Upper lobe of left lung (tissue), 6 donors: ENCODE measurements at regions not wholly inside any gene's neighbourhood (a gene's known extent, or its start where the extent isn't known, plus 50 kb on each side); places are given as distances from the start of the nearest gene placed in this dataset.

Source experiments
- ATAC-seq, 2 donors: fragments of 200-7000 bp; cut with Tn5 transposase; one replicate each; pipeline ENCODE4 v1.9.1; 2022; ENCODE audit warnings: mild to moderate bottlenecking in 2 of 2, moderate library complexity in 2 of 2; ENCODE audit not compliant: low FRiP score in 2 of 2
- DNase-seq, 2 donors: peaks; one replicate each; pipeline ENCODE4 v3.0.0-alpha.2; 2019 to 2020
- H3K27ac ChIP-seq, 4 donors: fragments of 200-600 bp; sonication (generic); one replicate each; pipeline ENCODE4 v1.5.1; 2016 to 2019
- H3K27me3 ChIP-seq, 4 donors: fragments of 200-600 bp; sonication (generic); one replicate each; pipeline ENCODE4 v1.5.1; 2017 to 2019
- H3K36me3 ChIP-seq, 4 donors: fragments of 200-600 bp; sonication (generic); one replicate each; pipeline ENCODE4 v1.5.1; 2016 to 2019
- H3K4me1 ChIP-seq, 4 donors: fragments of 200-600 bp; sonication (generic); one replicate each; pipeline ENCODE4 v1.5.1; 2018 to 2019
- H3K4me3 ChIP-seq, 4 donors: fragments of 200-600 bp; sonication (generic); one replicate each; pipeline ENCODE4 v1.5.1; 2017 to 2019; ENCODE audit warnings: mild to moderate bottlenecking in 2 of 4, moderate library complexity in 1 of 4
- H3K9me3 ChIP-seq, 4 donors: fragments of 200-600 bp; sonication (generic); one replicate each; pipeline ENCODE4 v1.5.1; 2018 to 2019
- EP300 ChIP-seq, 4 donors: sonication (generic); formaldehyde crosslinking; IDR thresholded peaks; one replicate each; pipeline ENCODE4 v1.5.1; 2017; ENCODE audit warnings: antibody characterized with exemption in 4 of 4, control low read depth in 2 of 4
- POLR2A ChIP-seq, 4 donors: fragments of 450-650 bp; IDR thresholded peaks; one replicate each; pipeline ENCODE4 v1.5.1; 2016 to 2017; ENCODE audit warnings: antibody characterized with exemption in 4 of 4, mild to moderate bottlenecking in 2 of 4
- POLR2AphosphoS5 ChIP-seq, 2 donors: sonication (generic); formaldehyde crosslinking; IDR thresholded peaks; one replicate each; pipeline ENCODE4 v1.5.1; 2017; ENCODE audit warnings: antibody characterized with exemption in 2 of 2
- WGBS, 2 donors: methylation state at CpG; one replicate each; pipeline ENCODE4 v1.1.5; 2017 to 2018; 5-methylcytosine and 5-hydroxymethylcytosine counted together
- TF ChIP-seq, protein P1 (sequence below), 6 experiments: fragments of 450-650 bp in 4 of 6; fragments of 200-600 bp in 2 of 6; sonication (generic) in 2 of 6; IDR thresholded peaks; one replicate each; pipeline ENCODE4 v1.5.1; 2016 to 2019; ENCODE audit warnings: antibody characterized with exemption in 6 of 6
- donor health status: DM: no; HTN: no; CAD: no; lungs with moderate emphysema.
- donor health status: DM: no; HTN: yes; CAD: no; lungs with severe emphysema.

DNA sequence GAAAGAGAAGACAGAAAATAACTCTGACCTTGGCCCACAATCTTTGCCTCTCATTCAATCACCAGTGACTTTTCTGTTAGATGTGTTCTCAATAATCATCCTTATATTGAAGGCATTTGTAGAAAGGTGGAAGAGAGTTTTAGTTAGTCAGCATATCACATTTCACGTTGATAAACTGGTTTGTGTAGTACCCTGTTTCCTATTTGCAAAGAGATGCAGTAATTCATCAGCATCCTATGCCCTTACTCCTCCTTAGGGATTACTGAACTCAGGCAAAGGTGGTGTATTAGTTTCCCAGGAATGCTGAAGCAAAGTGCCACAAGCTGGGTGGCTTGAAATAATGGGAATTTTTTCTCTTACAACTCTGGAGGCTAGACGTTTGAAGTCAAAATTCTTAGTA lies 145.0 kb downstream of the SPP2 start:
- Histone ChIP-seq H3K36me3 (no peaks in the 10 kb centered on the region), H3K27ac (no peak overlapping the region), H3K9me3 (no peaks in the 10 kb centered on the region), H3K27me3 (no peaks in the 10 kb centered on the region), H3K4me3 (no peak overlapping the region), H3K4me1 (no peaks in the 10 kb centered on the region)
- WGBS, 2 donors, result 56 to 76% methylated on average over 2 of the region's 2 CpGs
- ATAC-seq, result no peak
- no peak for DNase-seq
- TF ChIP-seq POLR2A (IDR thresholded peaks at IDR 0.05), result no peak
- TF ChIP-seq, protein P1, sequence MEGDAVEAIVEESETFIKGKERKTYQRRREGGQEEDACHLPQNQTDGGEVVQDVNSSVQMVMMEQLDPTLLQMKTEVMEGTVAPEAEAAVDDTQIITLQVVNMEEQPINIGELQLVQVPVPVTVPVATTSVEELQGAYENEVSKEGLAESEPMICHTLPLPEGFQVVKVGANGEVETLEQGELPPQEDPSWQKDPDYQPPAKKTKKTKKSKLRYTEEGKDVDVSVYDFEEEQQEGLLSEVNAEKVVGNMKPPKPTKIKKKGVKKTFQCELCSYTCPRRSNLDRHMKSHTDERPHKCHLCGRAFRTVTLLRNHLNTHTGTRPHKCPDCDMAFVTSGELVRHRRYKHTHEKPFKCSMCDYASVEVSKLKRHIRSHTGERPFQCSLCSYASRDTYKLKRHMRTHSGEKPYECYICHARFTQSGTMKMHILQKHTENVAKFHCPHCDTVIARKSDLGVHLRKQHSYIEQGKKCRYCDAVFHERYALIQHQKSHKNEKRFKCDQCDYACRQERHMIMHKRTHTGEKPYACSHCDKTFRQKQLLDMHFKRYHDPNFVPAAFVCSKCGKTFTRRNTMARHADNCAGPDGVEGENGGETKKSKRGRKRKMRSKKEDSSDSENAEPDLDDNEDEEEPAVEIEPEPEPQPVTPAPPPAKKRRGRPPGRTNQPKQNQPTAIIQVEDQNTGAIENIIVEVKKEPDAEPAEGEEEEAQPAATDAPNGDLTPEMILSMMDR (IDR thresholded peaks at IDR 0.05), result no peak
- TF ChIP-seq POLR2AphosphoS5 (IDR thresholded peaks at IDR 0.05), result no peak

DNA sequence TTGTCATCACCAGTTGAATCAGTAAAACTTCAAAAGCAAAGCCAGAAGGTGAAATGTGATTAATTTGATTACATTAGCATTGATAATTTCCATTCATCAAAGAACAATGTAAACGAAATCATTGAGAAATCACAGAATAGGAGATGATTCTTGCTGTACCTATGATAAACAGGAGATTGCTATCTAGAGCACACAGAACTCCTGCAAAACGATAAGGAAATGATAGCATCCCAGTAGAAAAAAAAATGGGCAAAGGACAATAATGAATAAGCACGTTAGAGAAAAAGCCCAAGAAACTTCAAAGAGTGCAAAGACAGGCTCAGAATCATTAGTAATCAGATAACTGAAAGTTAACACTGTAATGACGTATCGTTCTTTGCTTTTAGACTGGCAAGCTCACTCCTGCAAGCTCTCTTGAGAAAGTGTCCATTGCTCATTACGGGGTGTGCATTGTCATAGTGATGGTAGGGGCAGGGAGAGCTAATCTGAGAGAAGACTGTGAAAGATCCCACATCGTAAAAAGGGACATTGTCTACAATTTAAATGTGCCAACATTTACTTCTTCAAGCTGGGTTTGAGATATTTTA lies 143.6 kb downstream of the SPP2 start:
- Histone ChIP-seq H3K4me3 (no peak overlapping the region), H3K27ac (no peak overlapping the region), H3K4me1 (no peaks in the 10 kb centered on the region), H3K9me3 (no peaks in the 10 kb centered on the region), H3K27me3 (no peaks in the 10 kb centered on the region), H3K36me3 (no peaks in the 10 kb centered on the region)
- DNase-seq, result no peak
- TF ChIP-seq EP300 (IDR thresholded peaks at IDR 0.05) (no peak), POLR2AphosphoS5 (IDR thresholded peaks at IDR 0.05) (no peak), POLR2A (IDR thresholded peaks at IDR 0.05) (no peak)
- TF ChIP-seq, protein P1 (IDR thresholded peaks at IDR 0.05), result no peak
- WGBS, 2 donors, result 51 to 60% methylated on average over 7 of the region's 7 CpGs
- ATAC-seq, result no peak

DNA sequence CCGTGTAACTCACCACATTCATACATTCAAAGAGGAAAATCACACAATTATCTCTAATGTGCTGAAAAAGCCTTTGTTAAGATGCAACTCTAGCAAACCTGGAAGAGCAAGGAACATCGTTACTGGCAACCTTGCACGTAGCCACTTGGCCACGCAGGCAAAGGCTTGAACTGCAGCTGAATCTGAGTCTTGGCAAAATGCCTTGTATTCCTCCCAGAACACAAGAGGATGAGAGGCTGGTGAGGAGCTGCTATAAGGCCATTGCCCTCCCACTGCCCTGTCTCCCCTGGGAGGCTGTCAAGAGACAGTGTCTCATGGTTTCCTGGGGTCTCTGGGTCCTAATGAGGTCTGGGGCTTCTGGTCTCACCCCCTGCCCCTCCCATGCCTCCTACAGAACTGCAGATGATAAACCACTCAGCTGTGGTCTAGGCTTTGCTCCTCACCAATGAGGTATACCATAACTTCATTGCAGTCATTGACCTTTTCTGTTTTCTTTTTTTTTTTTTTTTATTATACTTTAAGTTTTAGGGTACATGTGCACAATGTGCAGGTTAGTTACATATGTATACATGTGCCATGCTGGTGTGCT lies 141.4 kb downstream of the SPP2 start:
- ATAC-seq (no peak), DNase-seq (no peak)
- no peaks in the 10 kb centered on the region for H3K36me3 ChIP-seq
- no peak overlapping the region for H3K4me3 ChIP-seq
- no peaks in the 10 kb centered on the region for H3K27me3 ChIP-seq
- H3K4me1 ChIP-seq, result no peaks in the 10 kb centered on the region
- H3K27ac ChIP-seq, result no peak overlapping the region
- no peak for TF ChIP-seq POLR2A (IDR thresholded peaks at IDR 0.05)
- TF ChIP-seq, protein P1 (IDR thresholded peaks at IDR 0.05), result peak in 2 of 6 experiments; percentile 7 to 12
- H3K9me3 ChIP-seq, result no peaks in the 10 kb centered on the region
- 50 to 51% methylated on average over 4 of the region's 4 CpGs for WGBS, 2 donors

DNA sequence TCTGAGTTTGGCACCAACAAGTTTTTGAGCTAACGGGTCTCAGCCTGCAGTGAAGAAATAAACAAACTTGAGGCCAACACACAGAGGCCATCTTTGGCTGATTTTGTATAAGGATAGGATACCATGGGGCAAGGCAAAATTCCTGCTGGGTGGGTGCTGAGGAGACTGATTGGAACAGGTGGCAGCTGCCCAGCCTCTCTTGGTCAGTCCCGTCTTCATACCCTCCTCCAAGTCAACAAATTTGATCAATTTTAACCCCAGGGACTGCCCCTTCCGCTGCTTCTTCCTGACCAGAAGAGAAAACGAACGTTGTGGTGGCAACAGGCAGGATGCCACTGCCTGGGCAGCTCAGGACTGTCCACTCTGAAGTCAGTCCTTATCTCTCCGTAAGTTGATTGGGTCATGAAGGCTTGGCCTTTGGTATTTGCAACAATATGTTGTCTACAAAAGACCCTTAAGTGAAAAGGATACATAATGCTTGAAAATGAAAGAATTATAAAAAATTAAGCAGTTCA lies 139.3 kb downstream of the SPP2 start:
- WGBS, 2 donors, result 67 to 78% methylated on average over 6 of the region's 6 CpGs
- H3K4me1 ChIP-seq, result no peaks in the 10 kb centered on the region
- no peaks in the 10 kb centered on the region for H3K9me3 ChIP-seq
- H3K27me3 ChIP-seq, result no peaks in the 10 kb centered on the region
- TF ChIP-seq POLR2AphosphoS5 (IDR thresholded peaks at IDR 0.05) (no peak), EP300 (IDR thresholded peaks at IDR 0.05) (no peak), POLR2A (IDR thresholded peaks at IDR 0.05) (no peak)
- TF ChIP-seq, protein P1 (IDR thresholded peaks at IDR 0.05), result no peak
- H3K27ac ChIP-seq, result no peak overlapping the region
- no peak overlapping the region for H3K4me3 ChIP-seq
- no peak for DNase-seq
- no peak for ATAC-seq
- H3K36me3 ChIP-seq, result no peaks in the 10 kb centered on the region

GRCh38 chr2:234189230-234189629 lies 138.7 kb downstream of the SPP2 start:
- no peak for ATAC-seq
- H3K27ac ChIP-seq, result no peak overlapping the region
- WGBS, 2 donors, result 82 to 91% methylated on average over 5 of the region's 5 CpGs
- H3K27me3 ChIP-seq, result no peaks in the 10 kb centered on the region
- no peaks in the 10 kb centered on the region for H3K36me3 ChIP-seq
- DNase-seq, result no peak
- no peaks in the 10 kb centered on the region for H3K9me3 ChIP-seq
- H3K4me3 ChIP-seq, result no peak overlapping the region
- no peaks in the 10 kb centered on the region for H3K4me1 ChIP-seq
- TF ChIP-seq POLR2A (IDR thresholded peaks at IDR 0.05) (no peak), EP300 (IDR thresholded peaks at IDR 0.05) (no peak), POLR2AphosphoS5 (IDR thresholded peaks at IDR 0.05) (no peak)
- TF ChIP-seq, protein P1 (IDR thresholded peaks at IDR 0.05), result no peak
